ENCODE measurements at regions not wholly inside any gene's neighbourhood (a gene's known extent, or its start where the extent isn't known, plus 50 kb on each side); places are given as distances from the start of the nearest gene placed in this dataset.
"Not testable (repeated sequence)": the region's sequence is repeated elsewhere in the genome, so short reads cannot be mapped to it uniquely, and the experiment has no call there.

DNA sequence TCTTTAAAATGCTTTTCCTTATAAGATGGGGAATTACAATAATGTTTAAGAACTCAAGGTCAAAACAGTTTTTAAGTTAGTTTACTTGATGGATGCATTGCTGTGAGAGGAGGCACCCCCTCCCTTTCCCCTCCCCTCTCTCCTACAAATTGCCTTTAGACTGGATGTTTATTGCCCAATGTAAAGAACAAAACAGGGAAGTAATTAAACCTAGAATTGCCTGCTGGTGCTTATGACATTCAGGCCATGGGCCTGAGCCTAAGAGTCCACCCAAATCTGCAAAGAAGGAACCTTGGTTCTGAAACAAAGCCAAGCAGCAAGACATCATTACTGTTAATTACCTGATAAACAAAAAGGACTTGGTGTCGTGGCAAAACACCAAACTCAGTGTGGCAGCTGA is 630.3 kb downstream of the ISL1 start:
- no peak overlapping the region for H3K9ac ChIP-seq (ENCODE audit: low read length in 3 of 3)
- no peak for DNase-seq
- no peaks in the 10 kb centered on the region for H3K4me1 ChIP-seq (ENCODE audit: control insufficient read depth in 2 of 3, insufficient read depth in 2 of 3, low read depth in 1 of 3, low read length in 3 of 3)
- H3K27ac ChIP-seq (ENCODE audit: low read depth in 2 of 2, low read length in 2 of 2), result no peak overlapping the region
- FAIRE-seq, result no peak
- H3K27me3 ChIP-seq (ENCODE audit: control insufficient read depth, insufficient read depth, low read length), result no peaks in the 10 kb centered on the region
- H3K36me3 ChIP-seq (ENCODE audit: control insufficient read depth in 2 of 3, insufficient read depth in 3 of 3, low read length in 3 of 3), result no peaks in the 10 kb centered on the region
- H3K4me3 ChIP-seq (ENCODE audit: low read length in 3 of 3), result no peak overlapping the region
- intact Hi-C loops (cut with DNase I), result no loop called here
- TF ChIP-seq, protein P1, sequence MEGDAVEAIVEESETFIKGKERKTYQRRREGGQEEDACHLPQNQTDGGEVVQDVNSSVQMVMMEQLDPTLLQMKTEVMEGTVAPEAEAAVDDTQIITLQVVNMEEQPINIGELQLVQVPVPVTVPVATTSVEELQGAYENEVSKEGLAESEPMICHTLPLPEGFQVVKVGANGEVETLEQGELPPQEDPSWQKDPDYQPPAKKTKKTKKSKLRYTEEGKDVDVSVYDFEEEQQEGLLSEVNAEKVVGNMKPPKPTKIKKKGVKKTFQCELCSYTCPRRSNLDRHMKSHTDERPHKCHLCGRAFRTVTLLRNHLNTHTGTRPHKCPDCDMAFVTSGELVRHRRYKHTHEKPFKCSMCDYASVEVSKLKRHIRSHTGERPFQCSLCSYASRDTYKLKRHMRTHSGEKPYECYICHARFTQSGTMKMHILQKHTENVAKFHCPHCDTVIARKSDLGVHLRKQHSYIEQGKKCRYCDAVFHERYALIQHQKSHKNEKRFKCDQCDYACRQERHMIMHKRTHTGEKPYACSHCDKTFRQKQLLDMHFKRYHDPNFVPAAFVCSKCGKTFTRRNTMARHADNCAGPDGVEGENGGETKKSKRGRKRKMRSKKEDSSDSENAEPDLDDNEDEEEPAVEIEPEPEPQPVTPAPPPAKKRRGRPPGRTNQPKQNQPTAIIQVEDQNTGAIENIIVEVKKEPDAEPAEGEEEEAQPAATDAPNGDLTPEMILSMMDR (IDR thresholded peaks at IDR 0.05; ENCODE audit: borderline replicate concordance, extremely low read depth, insufficient read depth), result no peak
- no peaks in the 10 kb centered on the region for H3K9me3 ChIP-seq (ENCODE audit: control insufficient read depth in 2 of 3, insufficient read depth in 1 of 3, low read length in 3 of 3)

DNA sequence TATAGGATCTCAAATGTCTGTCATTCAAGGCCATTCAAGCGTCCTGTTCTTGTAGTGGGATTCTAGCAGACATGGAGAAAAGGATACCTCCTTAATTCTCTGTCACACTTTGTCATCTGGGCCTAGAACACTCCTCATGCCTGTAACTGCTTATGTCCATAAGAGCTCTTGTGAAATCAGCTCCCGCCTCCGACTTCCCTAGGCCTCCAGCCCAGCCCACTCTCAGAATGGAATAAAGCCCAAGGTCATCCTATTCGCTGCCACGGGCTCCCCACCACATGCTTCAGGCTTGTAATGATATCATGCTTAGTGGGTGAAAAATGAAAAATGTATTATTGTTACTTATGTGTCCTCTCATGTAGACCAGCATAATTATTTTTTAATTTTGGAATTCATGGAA is 632.5 kb downstream of the ISL1 start:
- intact Hi-C loops (cut with DNase I), result no loop called here
- Histone ChIP-seq H3K4me1 (ENCODE audit: control insufficient read depth in 2 of 3, insufficient read depth in 2 of 3, low read depth in 1 of 3, low read length in 3 of 3) (no peaks in the 10 kb centered on the region), H3K27ac (ENCODE audit: low read depth in 2 of 2, low read length in 2 of 2) (no peak overlapping the region), H3K4me3 (ENCODE audit: low read length in 3 of 3) (no peak overlapping the region), H3K36me3 (ENCODE audit: control insufficient read depth in 2 of 3, insufficient read depth in 3 of 3, low read length in 3 of 3) (no peaks in the 10 kb centered on the region), H3K9me3 (ENCODE audit: control insufficient read depth in 2 of 3, insufficient read depth in 1 of 3, low read length in 3 of 3) (no peaks in the 10 kb centered on the region), H3K27me3 (ENCODE audit: control insufficient read depth, insufficient read depth, low read length) (no peaks in the 10 kb centered on the region), H3K9ac (ENCODE audit: low read length in 3 of 3) (no peak overlapping the region)
- no peak for DNase-seq
- TF ChIP-seq, protein P1 (IDR thresholded peaks at IDR 0.05; ENCODE audit: borderline replicate concordance, extremely low read depth, insufficient read depth), result no peak
- FAIRE-seq, result no peak

DNA sequence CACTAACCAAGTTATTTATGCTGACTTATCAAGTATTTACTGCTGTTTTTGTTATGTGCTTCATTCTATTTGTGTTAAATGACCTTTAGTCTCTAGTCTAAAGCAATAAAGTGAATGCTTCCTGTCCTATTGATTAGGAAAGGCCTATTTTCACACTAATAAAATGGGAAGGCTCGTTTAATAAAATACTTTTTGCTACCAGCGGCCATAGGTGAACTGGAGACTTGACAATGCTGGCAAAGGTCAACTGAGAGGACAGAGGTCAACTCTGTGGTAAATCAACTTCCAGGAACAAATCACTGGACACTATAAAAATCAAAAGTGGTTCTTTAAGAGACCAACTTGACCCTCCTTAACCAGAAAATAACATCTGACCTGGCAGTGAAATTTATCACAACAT is 634.3 kb downstream of the ISL1 start:
- Histone ChIP-seq H3K4me3 (ENCODE audit: low read length in 3 of 3) (no peak overlapping the region), H3K36me3 (ENCODE audit: control insufficient read depth in 2 of 3, insufficient read depth in 3 of 3, low read length in 3 of 3) (no peaks in the 10 kb centered on the region), H3K4me1 (ENCODE audit: control insufficient read depth in 2 of 3, insufficient read depth in 2 of 3, low read depth in 1 of 3, low read length in 3 of 3) (no peaks in the 10 kb centered on the region), H3K9me3 (ENCODE audit: control insufficient read depth in 2 of 3, insufficient read depth in 1 of 3, low read length in 3 of 3) (no peaks in the 10 kb centered on the region), H3K27ac (ENCODE audit: low read depth in 2 of 2, low read length in 2 of 2) (no peak overlapping the region), H3K9ac (ENCODE audit: low read length in 3 of 3) (no peak overlapping the region), H3K27me3 (ENCODE audit: control insufficient read depth, insufficient read depth, low read length) (no peaks in the 10 kb centered on the region)
- no peak for FAIRE-seq
- peak in 1 of 5 donors; percentile 1 for DNase-seq
- TF ChIP-seq, protein P1 (IDR thresholded peaks at IDR 0.05; ENCODE audit: borderline replicate concordance, extremely low read depth, insufficient read depth), result no peak
- intact Hi-C loops (cut with DNase I), result no loop called here

DNA sequence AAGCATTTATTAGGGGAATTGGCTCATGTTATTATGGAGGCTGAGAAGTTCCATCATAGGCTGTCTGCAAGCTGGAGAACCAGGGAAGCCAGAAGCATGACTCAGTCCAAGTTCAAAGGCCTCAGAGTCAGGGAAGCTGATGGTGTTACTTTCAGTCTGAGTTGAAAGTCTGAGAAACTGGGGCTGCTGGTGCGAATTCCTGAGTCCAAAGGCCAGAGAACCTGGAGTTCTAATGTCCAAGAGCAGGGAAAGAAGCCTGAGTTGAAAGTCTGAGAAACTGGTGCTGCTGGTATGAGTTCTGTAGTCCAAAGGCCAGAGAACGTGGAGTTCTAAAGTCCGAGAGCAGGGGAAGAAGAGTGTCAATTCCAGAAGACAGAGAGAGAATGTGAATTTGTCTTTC is 641.1 kb downstream of the ISL1 start:
- TF ChIP-seq, protein P1 (IDR thresholded peaks at IDR 0.05; ENCODE audit: borderline replicate concordance, extremely low read depth, insufficient read depth), result no peak
- Histone ChIP-seq H3K4me1 (ENCODE audit: control insufficient read depth in 2 of 3, insufficient read depth in 2 of 3, low read depth in 1 of 3, low read length in 3 of 3) (no peaks in the 10 kb centered on the region), H3K27ac (ENCODE audit: low read depth in 2 of 2, low read length in 2 of 2) (no peak overlapping the region), H3K27me3 (ENCODE audit: control insufficient read depth, insufficient read depth, low read length) (no peaks in the 10 kb centered on the region), H3K4me3 (ENCODE audit: low read length in 3 of 3) (no peak overlapping the region), H3K36me3 (ENCODE audit: control insufficient read depth in 2 of 3, insufficient read depth in 3 of 3, low read length in 3 of 3) (no peaks in the 10 kb centered on the region), H3K9me3 (ENCODE audit: control insufficient read depth in 2 of 3, insufficient read depth in 1 of 3, low read length in 3 of 3) (no peaks in the 10 kb centered on the region), H3K9ac (ENCODE audit: low read length in 3 of 3) (no peak overlapping the region)
- FAIRE-seq, result no peak
- no peak for DNase-seq
- intact Hi-C loops (cut with DNase I), result no loop called here

DNA sequence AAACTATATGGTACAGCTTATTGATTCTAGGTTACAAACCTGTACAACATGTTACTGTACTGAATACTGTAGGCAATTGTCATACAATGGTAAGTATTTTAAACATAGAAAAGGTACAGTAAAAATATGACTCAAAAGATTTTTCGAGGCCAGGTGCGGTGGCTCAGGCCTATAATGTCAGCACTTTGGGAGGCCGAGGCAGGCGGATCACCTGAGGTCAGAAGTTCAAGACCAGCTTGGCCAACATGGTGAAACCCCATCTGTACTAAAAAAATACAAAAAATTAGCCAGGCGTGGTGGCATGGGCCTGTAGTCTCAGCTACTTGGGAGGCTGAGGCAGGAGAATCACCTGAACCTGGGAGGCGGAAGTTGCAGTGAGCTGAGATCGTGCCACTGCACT is 646.6 kb downstream of the ISL1 start:
- H3K9ac ChIP-seq (ENCODE audit: low read length in 3 of 3); H3K27me3 ChIP-seq (ENCODE audit: control insufficient read depth, insufficient read depth, low read length); DNase-seq; intact Hi-C loops (cut with DNase I); H3K27ac ChIP-seq (ENCODE audit: low read depth in 2 of 2, low read length in 2 of 2); H3K4me1 ChIP-seq (ENCODE audit: control insufficient read depth in 2 of 3, insufficient read depth in 2 of 3, low read depth in 1 of 3, low read length in 3 of 3); FAIRE-seq; H3K9me3 ChIP-seq (ENCODE audit: control insufficient read depth in 2 of 3, insufficient read depth in 1 of 3, low read length in 3 of 3); H3K36me3 ChIP-seq (ENCODE audit: control insufficient read depth in 2 of 3, insufficient read depth in 3 of 3, low read length in 3 of 3); H3K4me3 ChIP-seq (ENCODE audit: low read length in 3 of 3): not testable (repeated sequence)
